AG04450 (cell line): ENCODE measurements at regions not wholly inside any gene's neighbourhood (a gene's known extent, or its start where the extent isn't known, plus 50 kb on each side); places are given as distances from the start of the nearest gene placed in this dataset.

Experiments used
- CTCF ChIA-PET: fragments of 300-600, 350-600 bp; formaldehyde crosslinking; extraction: SDS; loops from one replicate; lab custom pipeline; 2022; ENCODE audit warnings: antibody characterized with exemption, inconsistent platforms; lab: Charles Lee
- POLR2A ChIA-PET: fragments of 350-600 bp; formaldehyde crosslinking; extraction: SDS; loops from one replicate; lab custom pipeline; 2021; ENCODE audit warnings: antibody characterized with exemption, inconsistent platforms; lab: Yijun Ruan, JAX
- DNase-seq: peaks from one replicate; pipeline ENCODE4 v3.0.0-alpha.2; 2011; ENCODE audit warnings: low read depth, low spot score
- H3K27ac ChIP-seq: one replicate; pipeline ENCODE4 v1.5.1; 2012; ENCODE audit warnings: low read depth, low read length, control low read depth
- H3K27me3 ChIP-seq: one replicate; pipeline ENCODE4 v1.6.0; 2012; ENCODE audit warnings: low read length; ENCODE audit not compliant: control insufficient read depth, insufficient read depth
- H3K4me3 ChIP-seq: 2 replicates; pipeline ENCODE4 v1.5.1; 2011; ENCODE audit warnings: mild to moderate bottlenecking, low read depth, low read length, control low read depth
- H3K9me3 ChIP-seq: 2 replicates; pipeline ENCODE4 v1.5.1; 2012; ENCODE audit warnings: low read length; ENCODE audit not compliant: control insufficient read depth, insufficient read depth
- TF ChIP-seq, protein P1 (sequence below): IDR thresholded peaks from 2 replicates; pipeline ENCODE4 v1.5.1; 2011; ENCODE audit warnings: low read depth, low read length, control low read depth, inconsistent platforms

DNA sequence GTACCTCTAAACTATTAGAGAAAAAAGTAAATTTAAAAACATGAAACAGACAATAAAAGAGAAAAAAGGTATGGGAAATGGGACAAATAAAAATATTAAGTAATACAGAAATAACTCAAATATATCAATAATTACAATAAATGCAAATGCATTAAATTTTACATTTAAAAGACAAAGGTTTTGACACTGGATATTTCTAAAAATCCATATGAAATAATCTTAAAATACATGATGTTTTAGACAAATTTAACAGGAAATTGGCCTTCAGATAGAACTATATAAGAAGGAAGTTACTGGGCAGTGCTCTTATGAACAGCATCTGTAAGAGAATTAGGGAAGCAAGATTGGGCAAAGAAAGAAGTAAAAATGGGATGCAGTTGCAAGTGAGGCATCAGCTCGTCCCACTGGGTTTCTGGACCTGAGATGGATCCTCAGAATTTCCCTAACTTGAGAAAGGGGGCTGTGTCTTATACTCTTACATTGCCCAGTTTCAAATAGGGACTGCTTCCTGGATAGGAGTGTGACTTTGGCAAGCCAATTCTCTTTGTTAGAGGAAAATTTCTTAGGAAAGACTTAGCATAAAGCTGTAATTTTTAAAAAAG lies 376.7 kb downstream of the SMOC2 start:
- H3K27ac ChIP-seq: no peak overlapping the region
- DNase-seq: no peak
- TF ChIP-seq, protein P1, sequence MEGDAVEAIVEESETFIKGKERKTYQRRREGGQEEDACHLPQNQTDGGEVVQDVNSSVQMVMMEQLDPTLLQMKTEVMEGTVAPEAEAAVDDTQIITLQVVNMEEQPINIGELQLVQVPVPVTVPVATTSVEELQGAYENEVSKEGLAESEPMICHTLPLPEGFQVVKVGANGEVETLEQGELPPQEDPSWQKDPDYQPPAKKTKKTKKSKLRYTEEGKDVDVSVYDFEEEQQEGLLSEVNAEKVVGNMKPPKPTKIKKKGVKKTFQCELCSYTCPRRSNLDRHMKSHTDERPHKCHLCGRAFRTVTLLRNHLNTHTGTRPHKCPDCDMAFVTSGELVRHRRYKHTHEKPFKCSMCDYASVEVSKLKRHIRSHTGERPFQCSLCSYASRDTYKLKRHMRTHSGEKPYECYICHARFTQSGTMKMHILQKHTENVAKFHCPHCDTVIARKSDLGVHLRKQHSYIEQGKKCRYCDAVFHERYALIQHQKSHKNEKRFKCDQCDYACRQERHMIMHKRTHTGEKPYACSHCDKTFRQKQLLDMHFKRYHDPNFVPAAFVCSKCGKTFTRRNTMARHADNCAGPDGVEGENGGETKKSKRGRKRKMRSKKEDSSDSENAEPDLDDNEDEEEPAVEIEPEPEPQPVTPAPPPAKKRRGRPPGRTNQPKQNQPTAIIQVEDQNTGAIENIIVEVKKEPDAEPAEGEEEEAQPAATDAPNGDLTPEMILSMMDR: no peak
- H3K4me3 ChIP-seq: no peak overlapping the region
- H3K27me3 ChIP-seq: no peaks in the 10 kb centered on the region
- ChIA-PET POLR2A (no interaction called here), CTCF (interaction anchor here (0.6 kb wide), 1 partner anchor 172 kb away, joined by 3 read pairs; no protein-coding TSS in a partner anchor)
- H3K9me3 ChIP-seq: peaks cover 25% of the 10 kb centered on the region

DNA sequence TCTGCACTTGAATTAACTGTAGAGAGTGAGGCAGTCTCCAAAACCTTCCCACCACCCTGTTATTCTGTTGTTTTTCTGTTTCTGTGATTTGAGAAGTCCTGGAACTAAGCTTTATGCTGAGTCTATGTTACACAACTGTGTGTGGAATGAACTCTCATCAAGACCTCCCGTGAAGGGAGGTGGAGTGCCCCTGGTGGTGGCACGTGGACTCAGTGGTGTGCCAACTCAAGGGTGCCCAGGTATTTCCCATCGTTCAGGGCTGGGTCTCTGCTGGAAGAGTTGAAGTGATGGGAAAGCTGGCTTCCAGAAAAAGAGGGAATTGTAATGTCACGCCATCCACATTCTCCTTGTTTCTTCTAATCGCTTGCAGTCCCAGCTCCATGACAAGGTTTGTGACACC lies 374.2 kb downstream of the SMOC2 start:
- Histone ChIP-seq H3K27ac (no peak overlapping the region), H3K27me3 (no peaks in the 10 kb centered on the region), H3K9me3 (peaks cover 8% of the 10 kb centered on the region; the same call in 1 of the 2 replicates), H3K4me3 (no peak overlapping the region)
- ChIA-PET POLR2A (no interaction called here), CTCF (no interaction called here)
- TF ChIP-seq, protein P1: no peak
- DNase-seq: no peak

DNA sequence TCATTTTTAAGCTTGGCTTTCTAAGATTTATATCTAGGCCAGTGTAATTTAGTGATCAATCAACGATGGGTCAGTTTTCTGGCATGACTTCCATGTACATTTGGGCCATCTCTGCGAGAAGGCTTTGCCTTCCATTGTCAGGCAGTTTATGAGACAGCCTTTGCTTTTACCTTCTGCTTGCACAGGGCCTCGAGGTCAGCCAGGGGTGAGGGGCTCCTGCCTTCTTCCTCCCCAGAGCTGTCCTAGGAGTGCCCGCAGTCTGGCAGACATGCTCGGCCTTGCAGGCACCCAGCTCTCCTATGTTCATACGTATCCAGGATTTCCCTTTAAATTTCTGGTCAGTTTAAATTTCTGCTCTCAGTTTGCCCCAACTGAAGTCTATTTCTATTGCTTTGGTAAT lies 367.2 kb downstream of the SMOC2 start:
- Histone ChIP-seq H3K27me3 (no peaks in the 10 kb centered on the region), H3K27ac (no peak overlapping the region), H3K9me3 (peaks cover 12% of the 10 kb centered on the region), H3K4me3 (no peak overlapping the region)
- ChIA-PET POLR2A (no interaction called here), CTCF (no interaction called here)
- no peak for DNase-seq
- TF ChIP-seq, protein P1: no peak

DNA sequence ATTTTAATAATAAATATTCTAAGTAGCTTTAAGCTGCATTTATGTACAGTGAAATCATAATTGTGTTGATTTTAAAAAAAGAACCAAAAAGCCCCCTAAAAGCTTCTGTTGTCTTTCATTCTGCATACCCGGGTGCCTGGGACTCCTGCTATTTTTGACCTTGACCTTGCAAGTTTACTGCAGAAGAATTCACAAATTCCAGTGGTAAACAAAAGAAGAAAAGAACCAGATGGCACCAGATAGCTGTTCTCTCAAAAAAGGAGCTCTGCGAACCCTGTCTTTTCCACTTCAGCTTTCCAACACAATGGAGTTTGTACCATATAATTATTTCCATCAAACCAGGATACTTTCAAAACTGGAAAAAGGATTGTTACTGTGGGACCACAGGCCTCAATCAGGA lies 363.3 kb downstream of the SMOC2 start:
- ChIA-PET POLR2A (no interaction called here), CTCF (no interaction called here)
- Histone ChIP-seq H3K27me3 (no peaks in the 10 kb centered on the region), H3K9me3 (peaks cover 19% of the 10 kb centered on the region), H3K4me3 (no peak overlapping the region), H3K27ac (no peak overlapping the region)
- no peak for DNase-seq
- TF ChIP-seq, protein P1: no peak

DNA sequence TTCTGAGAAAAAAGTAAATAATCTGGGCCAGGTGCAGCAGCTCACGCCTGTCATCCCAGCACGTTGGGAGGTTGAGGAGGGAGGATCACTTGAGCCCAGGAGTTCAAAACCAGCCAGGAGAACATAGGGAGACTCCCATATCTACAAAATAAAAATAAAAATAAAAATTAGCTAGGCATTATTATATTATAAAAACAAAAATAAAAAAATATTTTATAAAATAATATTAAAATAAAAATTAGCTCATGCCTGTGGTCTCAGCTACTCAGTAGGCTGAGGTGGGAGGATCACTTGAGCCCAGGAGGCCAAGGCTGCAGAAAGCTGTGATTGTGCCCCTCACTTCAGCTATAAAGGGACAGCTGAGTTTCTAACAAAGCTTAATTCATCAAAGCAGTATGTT lies 362.9 kb downstream of the SMOC2 start:
- DNase-seq: no peak
- ChIA-PET POLR2A (no interaction called here), CTCF (no interaction called here)
- no peak overlapping the region for H3K4me3 ChIP-seq
- H3K9me3 ChIP-seq: peaks cover 23% of the 10 kb centered on the region
- H3K27me3 ChIP-seq: no peaks in the 10 kb centered on the region
- TF ChIP-seq, protein P1: no peak
- no peak overlapping the region for H3K27ac ChIP-seq
